Uterus (tissue), 3 donors: ENCODE measurements at regions not wholly inside any gene's neighbourhood (a gene's known extent, or its start where the extent isn't known, plus 50 kb on each side); places are given as distances from the start of the nearest gene placed in this dataset.
"Not testable (repeated sequence)": the region's sequence is repeated elsewhere in the genome, so short reads cannot be mapped to it uniquely, and the experiment has no call there.

Experiments used
- DNase-seq, 2 donors: peaks; one replicate each; pipeline ENCODE4 v3.0.0-alpha.2; 2019 to 2020
- H3K27ac ChIP-seq, 2 donors: fragments of 200-600 bp; sonication (generic); 1 replicate in 1 of 2; 2 replicates in 1 of 2; pipeline ENCODE4 v1.5.1; 2016 to 2018
- H3K27me3 ChIP-seq, 2 donors: fragments of 200-600 bp; sonication (generic); one replicate each; pipeline ENCODE4 v1.5.1; 2018 to 2019; ENCODE audit warnings: control low read depth in 1 of 2
- H3K36me3 ChIP-seq, 2 donors: fragments of 200-600 bp; sonication (generic); one replicate each; pipeline ENCODE4 v1.5.1; 2019; ENCODE audit warnings: control low read depth in 1 of 2
- H3K4me1 ChIP-seq, 2 donors: fragments of 200-600 bp; sonication (generic); one replicate each; pipeline ENCODE4 v1.5.1; 2018 to 2019; ENCODE audit warnings: control low read depth in 1 of 2
- H3K4me3 ChIP-seq, 2 donors: fragments of 200-600 bp; sonication (generic); 1 replicate in 1 of 2; 2 replicates in 1 of 2; pipeline ENCODE4 v1.5.1; 2018 to 2019; ENCODE audit warnings: mild to moderate bottlenecking in 1 of 2
- H3K9me3 ChIP-seq, 2 donors: fragments of 200-600 bp; sonication (generic); one replicate each; pipeline ENCODE4 v1.5.1; 2019; ENCODE audit warnings: control low read depth in 1 of 2
- POLR2A ChIP-seq, 2 donors: fragments of 450-650 bp; IDR thresholded peaks; one replicate each; pipeline ENCODE4 v1.6.1; 2016; ENCODE audit warnings: antibody characterized with exemption in 2 of 2, mild to moderate bottlenecking in 1 of 2, moderate library complexity in 1 of 2
- intact Hi-C: fragments of 100-400 bp; cut with DNase I; formaldehyde crosslinking; loops from one replicate; pipeline ENCODE4 v1.15.1; 2023; ENCODE audit warnings: low total_unique reads
- TF ChIP-seq, protein P1 (sequence below), 4 experiments: fragments of 200-600 bp in 2 of 4; fragments of 450-650 bp in 2 of 4; sonication (generic) in 2 of 4; IDR thresholded peaks; one replicate each; pipeline ENCODE4 v1.5.1; 2016 to 2019; ENCODE audit warnings: antibody characterized with exemption in 4 of 4, mild to moderate bottlenecking in 2 of 4, moderate library complexity in 1 of 4
- donor health status: DM: yes; HTN: yes; CAD: no.

DNA sequence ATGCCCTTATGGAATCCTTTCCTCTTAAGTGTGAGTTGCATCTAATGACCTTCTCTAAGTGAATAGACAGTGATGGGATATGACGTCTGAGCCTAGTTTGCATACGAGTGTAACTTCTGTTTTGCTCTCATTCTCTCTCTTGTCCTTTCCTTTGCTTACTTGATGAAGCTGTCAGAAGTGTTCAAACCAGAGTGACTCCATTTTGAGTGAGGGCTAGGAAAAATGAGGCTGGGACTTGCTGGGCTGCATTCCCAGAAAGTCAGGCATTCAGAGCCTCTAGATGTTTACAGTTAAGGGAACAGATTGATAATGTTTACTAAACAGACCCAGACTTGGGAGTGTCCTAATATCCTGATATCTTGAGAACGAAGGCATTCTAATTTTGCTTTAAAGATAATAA, 311.2 kb upstream of the SOX4 start:
- H3K36me3 ChIP-seq, intact Hi-C loops, H3K27me3 ChIP-seq, H3K27ac ChIP-seq, H3K9me3 ChIP-seq, H3K4me3 ChIP-seq, H3K4me1 ChIP-seq, DNase-seq: not testable (repeated sequence)

DNA sequence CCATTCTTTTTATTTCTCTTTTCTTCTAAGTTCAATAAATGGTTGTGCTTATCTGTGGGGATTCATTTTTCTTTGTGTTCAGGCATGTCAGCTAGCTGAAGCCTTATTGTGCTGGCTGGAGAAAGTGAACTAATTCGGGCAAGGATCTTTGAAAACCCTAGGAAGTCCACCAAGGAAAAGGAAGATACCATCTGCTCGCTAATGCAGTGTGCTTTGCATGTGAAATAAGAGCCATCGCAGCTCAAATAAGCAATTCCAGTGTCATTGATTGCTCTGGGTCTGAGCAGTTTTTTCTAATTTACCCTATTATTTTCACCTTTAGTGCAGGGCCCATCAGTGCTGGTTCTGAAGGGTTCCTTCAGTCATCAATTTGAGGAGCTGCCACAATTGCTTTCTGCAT, 309.4 kb upstream of the SOX4 start:
- Histone ChIP-seq H3K9me3 (no peaks in the 10 kb centered on the region), H3K4me3 (no peak overlapping the region), H3K4me1 (no peaks in the 10 kb centered on the region), H3K27ac (no peak overlapping the region), H3K36me3 (no peaks in the 10 kb centered on the region), H3K27me3 (no peaks in the 10 kb centered on the region)
- intact Hi-C loops: no loop called here
- DNase-seq: no peak
- TF ChIP-seq, protein P1, sequence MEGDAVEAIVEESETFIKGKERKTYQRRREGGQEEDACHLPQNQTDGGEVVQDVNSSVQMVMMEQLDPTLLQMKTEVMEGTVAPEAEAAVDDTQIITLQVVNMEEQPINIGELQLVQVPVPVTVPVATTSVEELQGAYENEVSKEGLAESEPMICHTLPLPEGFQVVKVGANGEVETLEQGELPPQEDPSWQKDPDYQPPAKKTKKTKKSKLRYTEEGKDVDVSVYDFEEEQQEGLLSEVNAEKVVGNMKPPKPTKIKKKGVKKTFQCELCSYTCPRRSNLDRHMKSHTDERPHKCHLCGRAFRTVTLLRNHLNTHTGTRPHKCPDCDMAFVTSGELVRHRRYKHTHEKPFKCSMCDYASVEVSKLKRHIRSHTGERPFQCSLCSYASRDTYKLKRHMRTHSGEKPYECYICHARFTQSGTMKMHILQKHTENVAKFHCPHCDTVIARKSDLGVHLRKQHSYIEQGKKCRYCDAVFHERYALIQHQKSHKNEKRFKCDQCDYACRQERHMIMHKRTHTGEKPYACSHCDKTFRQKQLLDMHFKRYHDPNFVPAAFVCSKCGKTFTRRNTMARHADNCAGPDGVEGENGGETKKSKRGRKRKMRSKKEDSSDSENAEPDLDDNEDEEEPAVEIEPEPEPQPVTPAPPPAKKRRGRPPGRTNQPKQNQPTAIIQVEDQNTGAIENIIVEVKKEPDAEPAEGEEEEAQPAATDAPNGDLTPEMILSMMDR (IDR thresholded peaks at IDR 0.05): no peak
- no peak for TF ChIP-seq POLR2A (IDR thresholded peaks at IDR 0.05)

DNA sequence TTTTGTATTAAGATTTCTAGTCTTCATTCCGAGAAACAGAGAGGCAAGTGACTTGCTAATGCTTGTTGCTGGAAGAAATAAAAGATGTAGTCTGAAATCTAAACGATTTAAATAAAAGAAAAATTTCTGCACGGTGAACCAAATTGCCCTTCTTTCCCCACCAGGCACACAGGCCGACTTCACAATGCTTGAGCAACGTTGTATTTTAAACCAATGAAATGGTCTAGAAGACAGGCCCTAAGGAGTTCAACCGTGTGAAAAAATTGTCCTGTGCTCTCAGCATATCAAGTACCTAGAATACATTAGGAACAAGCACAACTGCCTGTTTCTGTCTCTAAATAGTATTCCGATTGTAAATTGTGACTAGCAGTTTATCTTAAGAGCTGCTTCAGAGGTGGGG, 308.8 kb upstream of the SOX4 start:
- Histone ChIP-seq H3K27ac (no peak overlapping the region), H3K36me3 (no peaks in the 10 kb centered on the region), H3K9me3 (no peaks in the 10 kb centered on the region), H3K4me1 (no peaks in the 10 kb centered on the region), H3K4me3 (no peak overlapping the region), H3K27me3 (no peaks in the 10 kb centered on the region)
- intact Hi-C loops: no loop called here
- TF ChIP-seq, protein P1 (IDR thresholded peaks at IDR 0.05): no peak
- DNase-seq: no peak

DNA sequence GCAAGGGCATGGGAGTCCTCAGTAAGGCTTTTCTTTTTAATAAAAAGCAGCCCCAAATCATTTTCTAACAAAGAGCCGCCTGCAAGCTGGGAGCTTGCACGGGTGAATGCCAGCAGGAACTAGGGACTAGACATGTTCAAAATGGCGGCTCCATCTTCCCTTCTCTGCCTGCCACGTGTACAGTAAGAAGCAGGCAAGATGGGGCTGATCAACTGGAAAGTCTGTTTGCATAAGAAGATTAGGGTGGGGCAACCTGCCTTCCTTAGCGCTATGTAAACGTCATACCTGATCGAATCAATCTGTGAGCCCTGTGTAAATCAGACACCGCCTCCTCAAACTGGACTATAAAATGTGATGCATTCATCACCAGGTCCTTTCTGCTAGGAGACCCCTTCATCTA, 299.4 kb upstream of the SOX4 start:
- no peaks in the 10 kb centered on the region for H3K36me3 ChIP-seq
- no peaks in the 10 kb centered on the region for H3K27me3 ChIP-seq
- no peak overlapping the region for H3K27ac ChIP-seq
- no peaks in the 10 kb centered on the region for H3K9me3 ChIP-seq
- intact Hi-C loops: no loop called here
- no peaks in the 10 kb centered on the region for H3K4me1 ChIP-seq
- TF ChIP-seq, protein P1 (IDR thresholded peaks at IDR 0.05): no peak
- no peak for TF ChIP-seq POLR2A (IDR thresholded peaks at IDR 0.05)
- H3K4me3 ChIP-seq: no peak overlapping the region
- no peak for DNase-seq

DNA sequence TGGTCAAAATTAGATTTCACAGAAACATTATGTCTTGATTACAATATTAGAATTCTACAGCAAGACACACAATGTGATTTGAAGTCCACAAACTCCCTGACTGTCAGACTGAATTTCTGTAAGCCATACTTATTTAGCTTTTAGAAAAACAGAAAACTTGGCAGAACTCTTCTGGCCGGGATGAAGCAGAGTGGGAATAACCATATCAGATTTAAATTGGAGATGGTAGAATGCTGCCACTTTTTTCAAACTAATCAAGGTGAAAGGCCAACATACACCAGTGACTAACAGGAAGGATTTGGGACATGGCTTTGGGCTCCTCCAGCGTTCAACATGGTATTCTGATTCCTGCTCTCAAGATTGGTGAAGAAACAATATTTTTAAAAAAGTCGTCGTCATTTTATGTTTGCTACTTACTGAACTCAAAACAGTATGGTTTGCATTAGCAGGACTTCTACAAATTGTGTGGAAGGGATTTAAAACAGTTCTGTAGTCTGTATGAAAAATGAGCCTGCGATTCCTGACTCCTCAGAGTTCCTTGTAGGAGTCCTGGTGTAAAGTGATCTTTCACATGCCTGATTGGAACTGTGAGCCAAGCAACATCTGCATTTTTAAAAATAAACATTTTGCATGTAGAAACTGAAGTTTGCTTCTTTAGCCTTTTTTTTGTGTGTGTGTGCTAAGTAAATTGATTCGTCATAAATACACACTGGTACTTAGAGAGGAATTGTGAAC, 297.9 kb upstream of the SOX4 start:
- Histone ChIP-seq H3K27ac (no peak overlapping the region), H3K4me1 (no peaks in the 10 kb centered on the region), H3K27me3 (no peaks in the 10 kb centered on the region), H3K4me3 (no peak overlapping the region), H3K9me3 (no peaks in the 10 kb centered on the region), H3K36me3 (no peaks in the 10 kb centered on the region)
- intact Hi-C loops: no loop called here
- no peak for DNase-seq
- TF ChIP-seq POLR2A (IDR thresholded peaks at IDR 0.05): no peak

DNA sequence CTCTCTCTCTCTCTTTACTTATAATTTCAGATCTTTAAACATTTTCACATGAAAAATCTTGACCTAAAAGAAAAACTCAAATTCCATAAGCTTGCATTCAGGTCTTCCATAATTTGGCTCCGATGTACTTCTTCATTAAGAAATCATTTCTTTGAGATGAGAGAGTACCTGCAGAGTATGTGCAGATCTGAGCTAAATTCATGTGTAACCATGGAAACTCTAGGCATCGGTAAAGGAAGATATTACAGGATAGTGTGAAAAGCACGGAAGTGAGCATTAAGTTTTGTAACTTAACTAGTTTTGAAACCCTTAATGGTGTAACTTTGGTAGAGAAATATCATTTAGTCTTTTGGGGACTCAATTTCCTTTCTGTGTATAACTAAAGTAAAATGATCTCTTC, 295.9 kb upstream of the SOX4 start:
- intact Hi-C loops: no loop called here
- H3K27ac ChIP-seq: no peak overlapping the region

More for the DNA sequence above, 295.9 kb upstream of the SOX4 start:
- TF ChIP-seq POLR2A (IDR thresholded peaks at IDR 0.05): no peak
- TF ChIP-seq, protein P1 (IDR thresholded peaks at IDR 0.05): no peak
- no peak for DNase-seq
- Histone ChIP-seq H3K4me3 (no peak overlapping the region), H3K9me3 (no peaks in the 10 kb centered on the region), H3K4me1 (no peaks in the 10 kb centered on the region), H3K36me3 (no peaks in the 10 kb centered on the region), H3K27me3 (no peaks in the 10 kb centered on the region)
